HG03175 (cell line): ENCODE measurements at regions not wholly inside any gene's neighbourhood (a gene's known extent, or its start where the extent isn't known, plus 50 kb on each side); places are given as distances from the start of the nearest gene placed in this dataset.

ENCODE experiments used
- ATAC-seq: cut with Tn5 transposase; IDR thresholded peaks from one replicate; pipeline ENCODE4 v1.9.1; 2021; ENCODE audit warnings: mild to moderate bottlenecking, moderate library complexity; ENCODE audit not compliant: unreplicated experiment

DNA sequence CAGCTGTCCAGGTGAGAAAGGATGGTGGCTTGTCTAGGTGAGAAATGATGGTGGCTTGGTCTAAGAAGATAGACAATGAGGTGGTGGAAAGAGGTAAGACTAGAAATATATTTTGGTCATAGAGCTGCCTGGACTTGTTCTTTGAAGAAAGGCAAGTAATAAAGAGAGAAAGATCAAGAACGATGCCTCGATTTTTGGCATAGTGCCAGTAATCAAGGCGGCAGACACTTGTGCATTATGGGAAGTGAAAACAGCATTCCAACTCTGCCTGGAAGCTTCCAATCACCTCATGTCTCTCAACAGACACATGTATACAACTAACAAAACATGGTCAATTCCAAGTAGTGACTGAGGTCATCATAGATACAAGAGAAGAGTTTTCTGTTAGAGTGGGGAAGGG, 423.8 kb upstream of the NRP1 start:
- no peak for ATAC-seq

- ATAC-seq = no peak
Observed at GRCh38 chr10:33754052-33754451, 419.6 kb upstream of the NRP1 start.

DNA sequence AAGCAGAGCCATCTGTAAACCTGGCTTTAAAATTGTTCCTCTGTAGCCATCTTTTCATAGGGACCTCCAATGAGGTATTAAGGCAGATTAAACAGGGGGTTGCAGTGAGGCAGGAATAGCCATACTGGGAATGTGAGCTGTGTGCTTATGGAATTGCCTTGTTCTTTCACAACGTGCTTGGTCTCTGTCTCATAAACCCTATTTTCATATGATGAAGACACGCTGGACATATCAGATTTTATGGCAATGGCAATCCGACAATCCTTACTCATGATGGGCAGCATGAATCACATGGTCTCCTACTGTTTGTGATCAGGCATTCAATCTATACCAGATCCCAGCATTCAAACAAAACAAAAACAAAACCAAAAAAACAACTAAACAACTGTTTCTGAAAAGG, 418.9 kb upstream of the NRP1 start:
- no peak for ATAC-seq

- ATAC-seq = no peak
Observed at GRCh38 chr10:33749790-33750189, 415.3 kb upstream of the NRP1 start.

- ATAC-seq = no peak
Observed at GRCh38 chr10:33749067-33749735, 414.7 kb upstream of the NRP1 start.

- ATAC-seq = no peak
Observed at GRCh38 chr10:33746836-33747268, 412.4 kb upstream of the NRP1 start.

DNA sequence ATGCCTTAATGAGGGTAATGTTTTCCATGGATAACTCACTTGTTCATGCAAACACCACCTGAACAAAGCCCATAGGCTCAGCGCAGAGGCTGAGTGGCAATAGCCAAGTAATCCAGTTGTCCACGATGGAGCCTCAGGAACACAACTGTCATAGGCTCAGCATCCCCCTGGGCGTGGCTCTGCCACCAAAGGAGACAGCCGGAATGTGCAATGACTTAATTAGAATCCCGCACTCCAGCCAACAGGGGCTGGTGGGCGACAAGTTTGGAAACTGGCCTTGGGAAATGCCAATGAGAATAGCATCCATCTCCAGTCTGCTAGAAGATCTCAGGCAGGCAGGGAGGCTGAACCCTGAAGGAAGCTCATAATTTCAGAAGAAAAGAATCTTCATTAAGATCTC, 411.7 kb upstream of the NRP1 start:
- no peak for ATAC-seq

GRCh38 chr10:33743429-33743857, 409.0 kb upstream of the NRP1 start:
- ATAC-seq = peak; percentile 73

GRCh38 chr10:33739031-33739430, 404.6 kb upstream of the NRP1 start:
- ATAC-seq = no peak

DNA sequence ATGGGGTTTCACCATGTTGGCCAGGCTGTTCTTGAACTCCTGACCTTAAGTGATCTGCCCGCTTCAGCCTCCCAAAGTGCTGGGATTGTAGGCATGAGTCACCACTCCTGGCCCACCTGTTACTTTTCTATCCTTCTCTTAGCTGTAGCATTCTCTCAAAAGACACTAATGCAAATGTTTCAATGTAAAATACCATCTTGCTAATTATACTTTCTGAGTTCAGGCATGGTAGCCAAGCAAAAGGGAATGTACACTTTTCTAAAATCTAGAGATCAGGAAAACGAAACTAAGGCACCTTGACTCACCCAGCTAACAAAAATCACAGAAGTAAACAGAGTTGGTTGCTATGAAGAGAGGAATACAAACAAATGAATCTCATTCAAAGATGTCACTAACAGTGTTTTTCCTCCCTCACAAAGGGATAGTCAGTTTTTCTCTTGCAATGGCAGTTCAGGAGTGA, 401.0 kb upstream of the NRP1 start:
- ATAC-seq = peak; percentile 61

DNA sequence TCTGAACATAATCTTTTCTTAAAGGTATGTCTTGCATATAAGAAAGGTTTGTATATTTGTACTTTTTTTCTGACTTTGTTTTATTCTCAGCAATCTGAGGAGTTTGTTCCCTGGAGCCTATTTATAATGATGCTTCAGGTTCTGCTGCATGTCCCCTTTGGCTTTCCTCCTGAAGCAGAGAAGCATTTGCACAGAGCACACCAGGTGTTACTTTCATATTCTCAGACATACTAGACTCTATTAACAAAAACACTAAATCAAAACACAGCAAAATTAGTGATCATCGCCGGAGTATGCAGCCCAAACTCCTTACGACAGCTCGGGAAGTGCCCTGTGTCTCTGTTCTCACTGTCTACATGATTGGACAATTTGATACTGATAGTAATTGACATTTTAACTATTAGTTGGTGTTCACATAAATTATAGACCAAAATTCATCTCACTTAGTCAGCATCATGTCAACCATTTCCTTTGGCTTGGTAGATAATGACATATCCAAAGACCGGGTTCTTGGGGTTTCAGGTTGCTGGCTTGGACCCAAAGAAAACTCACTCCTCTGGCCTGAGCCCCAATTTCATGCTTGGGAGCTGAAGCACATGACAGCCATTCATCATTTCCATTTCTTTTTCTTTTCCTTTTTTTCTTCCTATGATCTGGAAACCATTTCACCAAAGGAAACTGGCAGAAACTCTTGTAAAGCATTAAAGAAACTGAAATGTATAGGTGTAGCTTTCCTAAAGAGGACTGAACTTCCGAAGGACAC, 400.1 kb upstream of the NRP1 start:
- no peak for ATAC-seq

DNA sequence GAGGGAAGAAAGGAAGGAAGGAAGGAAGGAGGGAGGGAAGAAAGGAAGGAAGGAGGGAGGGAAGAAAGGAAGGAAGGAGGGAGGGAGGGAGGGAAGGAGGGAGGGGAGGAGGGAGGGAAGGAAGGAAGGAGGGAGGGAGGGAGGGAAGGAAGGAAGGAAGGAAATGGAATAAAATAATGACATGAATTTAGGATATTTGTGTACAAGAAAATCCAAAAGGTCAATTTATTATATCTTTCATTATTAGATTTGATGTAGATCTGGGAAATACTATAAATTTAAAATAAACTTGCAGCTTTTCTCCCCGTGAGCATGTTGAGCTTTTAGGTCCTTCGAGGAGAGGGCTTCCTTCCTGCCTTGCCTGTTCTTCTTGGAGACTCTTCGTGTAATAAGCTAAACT, 398.6 kb upstream of the NRP1 start:
- ATAC-seq = no peak

- ATAC-seq = no peak
Observed at GRCh38 chr10:33732161-33732680, 397.8 kb upstream of the NRP1 start.

DNA sequence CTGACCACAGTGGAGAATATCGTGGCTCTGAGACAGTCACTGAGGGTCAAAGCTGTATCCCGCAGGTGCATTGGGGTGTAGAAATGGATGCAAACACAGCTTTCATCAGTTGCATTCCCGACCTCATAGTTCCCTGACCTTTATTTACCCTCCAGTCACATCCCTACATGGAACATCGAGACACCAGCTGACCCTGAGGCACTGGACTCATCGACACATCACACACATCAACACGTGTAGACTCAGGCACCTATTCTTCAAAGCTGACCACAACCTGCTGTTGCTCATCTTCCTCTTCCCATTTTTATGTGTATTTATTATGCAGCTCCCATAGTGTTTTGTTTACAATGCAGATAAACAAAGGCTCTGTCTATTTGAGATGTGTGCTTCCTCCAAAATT, 396.9 kb upstream of the NRP1 start:
- ATAC-seq = no peak

DNA sequence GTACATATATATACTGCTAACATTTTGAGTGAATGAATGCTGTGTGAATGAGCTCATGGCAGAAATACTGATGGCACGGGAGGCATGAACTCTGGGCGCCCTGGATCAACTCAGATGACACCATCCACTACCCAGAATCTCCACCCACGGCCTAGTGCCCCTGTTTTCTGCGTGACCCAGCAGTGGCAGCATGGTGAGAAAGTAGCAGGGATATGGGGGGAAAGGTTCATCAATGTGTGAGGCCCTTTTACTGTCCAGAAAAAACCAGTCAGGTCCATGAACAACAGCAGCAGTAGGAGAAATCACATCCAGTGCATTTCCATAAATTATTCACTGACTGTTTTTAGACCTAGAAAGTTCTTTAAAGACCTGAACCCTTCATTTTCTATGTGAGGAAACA, 391.0 kb upstream of the NRP1 start:
- no peak for ATAC-seq

DNA sequence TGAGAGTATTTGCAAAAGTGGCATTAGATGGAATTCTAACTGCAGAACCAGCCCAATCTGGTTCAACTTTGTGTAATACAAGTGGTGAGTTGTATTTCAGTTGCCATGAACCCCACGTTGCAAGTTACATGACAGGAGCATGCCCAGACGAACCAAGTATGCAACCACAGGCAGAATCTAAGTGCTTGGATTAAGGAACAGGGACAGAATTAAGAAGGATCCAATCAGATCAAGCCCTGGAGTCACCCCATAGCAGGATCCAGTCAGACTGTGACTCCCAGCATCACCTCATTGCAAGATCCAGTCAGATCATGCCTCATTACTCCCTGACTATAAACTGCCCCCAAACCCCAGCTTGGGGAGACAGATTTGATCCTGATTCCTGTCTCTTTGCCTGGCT, 388.7 kb upstream of the NRP1 start:
- ATAC-seq = no peak

DNA sequence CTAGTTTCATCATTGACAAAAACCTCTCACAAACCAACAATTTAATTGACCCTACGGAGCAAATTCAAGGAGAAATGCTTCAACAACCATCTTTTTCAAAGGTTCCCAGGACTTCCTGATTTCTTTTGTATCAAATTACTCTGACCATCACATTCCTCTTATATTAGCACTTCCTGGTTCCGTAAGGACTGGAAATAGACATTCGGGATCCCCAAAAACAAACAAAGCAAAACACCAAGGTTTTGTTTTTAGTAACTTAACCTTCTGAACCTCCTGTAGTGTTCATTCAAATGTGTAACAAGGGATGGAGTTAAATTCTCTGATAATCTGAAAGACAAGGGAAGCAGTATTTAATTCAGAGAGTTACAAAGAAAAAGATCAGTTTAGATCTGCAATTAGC, 387.6 kb upstream of the NRP1 start:
- no peak for ATAC-seq

GRCh38 chr10:33721509-33721908, 387.0 kb upstream of the NRP1 start:
- ATAC-seq = no peak

DNA sequence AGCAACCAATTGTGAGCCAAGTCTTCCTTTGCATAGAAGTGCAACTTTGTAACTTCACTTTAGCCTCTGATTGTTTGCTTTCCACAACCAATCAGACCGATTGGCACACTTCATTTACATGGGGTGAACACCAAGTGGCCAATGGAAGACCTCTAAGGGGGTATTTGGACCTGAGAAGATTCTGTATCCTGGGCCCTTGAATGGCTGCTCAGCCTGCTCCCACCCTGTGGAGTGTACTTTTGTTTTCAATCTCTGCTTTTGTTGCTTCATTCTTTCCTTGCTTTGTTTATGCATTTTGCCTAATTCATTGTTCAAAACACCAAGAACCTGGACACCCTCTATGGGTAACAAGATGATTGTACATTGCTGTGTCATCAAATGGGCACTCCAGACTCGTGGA, 385.7 kb upstream of the NRP1 start:
- no peak for ATAC-seq

GRCh38 chr10:33719005-33719703, 384.7 kb upstream of the NRP1 start:
- no peak for ATAC-seq

- ATAC-seq = no peak
Observed at GRCh38 chr10:33716501-33717267, 382.2 kb upstream of the NRP1 start.
